Endodermal cell (in vitro differentiated cells): ENCODE measurements at regions not wholly inside any gene's neighbourhood (a gene's known extent, or its start where the extent isn't known, plus 50 kb on each side); places are given as distances from the start of the nearest gene placed in this dataset.

Experiments
- DNase-seq: peaks from one replicate; pipeline ENCODE4 v3.0.0-alpha.2; 2017
- H3K27ac ChIP-seq: 2 replicates; pipeline ENCODE4 v1.5.1; 2013; ENCODE audit warnings: mild to moderate bottlenecking, low read depth, low read length, moderate library complexity
- H3K27me3 ChIP-seq: 2 replicates; pipeline ENCODE4 v1.6.1; 2013; ENCODE audit warnings: mild to moderate bottlenecking, low read length, moderate library complexity; ENCODE audit not compliant: insufficient read depth, control insufficient read depth, poor library complexity, severe bottlenecking
- H3K36me3 ChIP-seq: 2 replicates; pipeline ENCODE4 v1.7.0; 2013; ENCODE audit warnings: mild to moderate bottlenecking, low read length, moderate library complexity; ENCODE audit not compliant: control insufficient read depth, insufficient read depth
- H3K4me1 ChIP-seq: one replicate; pipeline ENCODE4 v1.7.0; 2013; ENCODE audit warnings: low read length; ENCODE audit not compliant: control insufficient read depth, insufficient read depth
- H3K4me3 ChIP-seq: 2 replicates; pipeline ENCODE4 v1.5.1; 2013; ENCODE audit warnings: mild to moderate bottlenecking, low read length, moderate library complexity
- H3K9ac ChIP-seq: 2 replicates; pipeline ENCODE4 v1.6.1; 2013; ENCODE audit warnings: mild to moderate bottlenecking, low read length, moderate library complexity; ENCODE audit not compliant: poor library complexity, severe bottlenecking; ENCODE audit errors: extremely low read depth
- H3K9me3 ChIP-seq: 2 replicates; pipeline ENCODE4 v1.6.1; 2013; ENCODE audit warnings: mild to moderate bottlenecking, low read length, moderate library complexity; ENCODE audit not compliant: control insufficient read depth
- H3K27ac Mint-ChIP-seq: 2 replicates; pipeline ENCODE4 v1.8.0; 2020; ENCODE audit warnings: mixed read lengths
- H3K27me3 Mint-ChIP-seq: 2 replicates; pipeline ENCODE4 v1.8.0; 2021; ENCODE audit warnings: mild to moderate bottlenecking, mixed read lengths; ENCODE audit not compliant: insufficient read depth
- H3K36me3 Mint-ChIP-seq: 2 replicates; pipeline ENCODE4 v1.8.0; 2020; ENCODE audit warnings: low read depth, mixed read lengths
- H3K4me1 Mint-ChIP-seq: 2 replicates; pipeline ENCODE4 v1.8.0; 2020; ENCODE audit warnings: mixed read lengths
- H3K4me3 Mint-ChIP-seq: 2 replicates; pipeline ENCODE4 v1.8.0; 2020; ENCODE audit warnings: mild to moderate bottlenecking, moderate library complexity, mixed read lengths
- H3K9me3 Mint-ChIP-seq: 2 replicates; pipeline ENCODE4 v1.8.0; 2020; ENCODE audit warnings: mild to moderate bottlenecking, mixed read lengths
- WGBS, 2 experiments: methylation state at CpG; one replicate each; pipeline versions ENCODE4 v1.1.5 to v1.1.7; 2013; ENCODE audit warnings: missing lambda C conversion rate in 2 of 2, mixed read lengths in 1 of 2; ENCODE audit not compliant: insufficient coverage in 1 of 2, insufficient read length in 1 of 2; 5-methylcytosine and 5-hydroxymethylcytosine counted together
- TF ChIP-seq, protein P1 (sequence below): fragments of 200-600 bp; sonication (generic); conservative IDR thresholded peaks from 2 replicates; pipeline ENCODE4 v1.5.0; 2021; ENCODE audit warnings: antibody characterized with exemption, mild to moderate bottlenecking

DNA sequence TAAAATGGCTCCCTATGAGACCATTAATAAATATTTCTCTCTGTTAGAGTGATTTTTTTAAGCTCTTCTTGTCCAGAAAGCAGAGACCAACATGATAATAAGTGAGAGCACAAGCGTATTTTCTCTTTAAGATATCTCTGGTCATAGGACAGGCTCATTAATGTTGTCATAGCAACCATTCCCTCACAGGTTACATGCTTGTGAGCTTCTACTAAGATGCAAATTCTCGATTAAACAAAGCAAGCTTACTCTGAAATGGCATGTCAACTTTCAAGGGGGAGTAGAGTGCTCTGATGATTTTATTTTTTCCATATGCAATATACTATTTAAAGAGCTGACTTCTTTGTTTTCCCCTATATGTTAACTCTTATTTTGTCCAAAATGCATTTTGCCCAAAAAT lies 487.2 kb upstream of the LCORL start:
- peaks cover 2% of the 10 kb centered on the region for H3K27me3 Mint-ChIP-seq
- no peaks in the 10 kb centered on the region for H3K36me3 Mint-ChIP-seq
- H3K4me1 Mint-ChIP-seq, result no peaks in the 10 kb centered on the region
- H3K36me3 ChIP-seq, result no peaks in the 10 kb centered on the region
- no peaks in the 10 kb centered on the region for H3K27me3 ChIP-seq
- H3K27ac Mint-ChIP-seq, result no peak overlapping the region
- H3K4me3 ChIP-seq, result no peak overlapping the region
- no peak for DNase-seq
- H3K4me1 ChIP-seq, result no peaks in the 10 kb centered on the region
- H3K4me3 Mint-ChIP-seq, result no peak overlapping the region
- no peak overlapping the region for H3K27ac ChIP-seq
- no peaks in the 10 kb centered on the region for H3K9me3 ChIP-seq
- H3K9me3 Mint-ChIP-seq, result no peaks in the 10 kb centered on the region
- TF ChIP-seq, protein P1, sequence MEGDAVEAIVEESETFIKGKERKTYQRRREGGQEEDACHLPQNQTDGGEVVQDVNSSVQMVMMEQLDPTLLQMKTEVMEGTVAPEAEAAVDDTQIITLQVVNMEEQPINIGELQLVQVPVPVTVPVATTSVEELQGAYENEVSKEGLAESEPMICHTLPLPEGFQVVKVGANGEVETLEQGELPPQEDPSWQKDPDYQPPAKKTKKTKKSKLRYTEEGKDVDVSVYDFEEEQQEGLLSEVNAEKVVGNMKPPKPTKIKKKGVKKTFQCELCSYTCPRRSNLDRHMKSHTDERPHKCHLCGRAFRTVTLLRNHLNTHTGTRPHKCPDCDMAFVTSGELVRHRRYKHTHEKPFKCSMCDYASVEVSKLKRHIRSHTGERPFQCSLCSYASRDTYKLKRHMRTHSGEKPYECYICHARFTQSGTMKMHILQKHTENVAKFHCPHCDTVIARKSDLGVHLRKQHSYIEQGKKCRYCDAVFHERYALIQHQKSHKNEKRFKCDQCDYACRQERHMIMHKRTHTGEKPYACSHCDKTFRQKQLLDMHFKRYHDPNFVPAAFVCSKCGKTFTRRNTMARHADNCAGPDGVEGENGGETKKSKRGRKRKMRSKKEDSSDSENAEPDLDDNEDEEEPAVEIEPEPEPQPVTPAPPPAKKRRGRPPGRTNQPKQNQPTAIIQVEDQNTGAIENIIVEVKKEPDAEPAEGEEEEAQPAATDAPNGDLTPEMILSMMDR, result no peak
- WGBS, 2 experiments, result 72 to 75% methylated on average over 1 to 2 of the region's 2 CpGs
- H3K9ac ChIP-seq, result no peak overlapping the region

DNA sequence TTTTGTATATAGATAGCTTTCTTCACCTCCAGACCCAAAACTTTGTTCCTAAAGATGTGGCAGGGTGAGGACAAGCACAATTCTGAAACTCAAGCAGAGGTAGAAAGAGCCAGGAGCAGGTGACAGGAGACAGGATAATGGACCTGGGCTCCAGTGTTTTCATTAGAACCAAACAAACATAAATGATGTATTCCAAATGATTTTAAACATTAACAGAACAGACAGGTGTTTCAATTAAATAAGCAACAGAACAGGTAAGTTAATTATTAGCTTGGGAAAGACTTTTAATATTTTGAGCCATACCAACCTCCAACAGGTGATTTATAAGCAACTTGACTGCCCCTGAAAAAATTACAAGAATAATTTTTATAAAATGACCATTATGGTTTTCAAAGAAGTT lies 459.4 kb upstream of the LCORL start:
- H3K9me3 ChIP-seq, result peaks cover 10% of the 10 kb centered on the region

DNA sequence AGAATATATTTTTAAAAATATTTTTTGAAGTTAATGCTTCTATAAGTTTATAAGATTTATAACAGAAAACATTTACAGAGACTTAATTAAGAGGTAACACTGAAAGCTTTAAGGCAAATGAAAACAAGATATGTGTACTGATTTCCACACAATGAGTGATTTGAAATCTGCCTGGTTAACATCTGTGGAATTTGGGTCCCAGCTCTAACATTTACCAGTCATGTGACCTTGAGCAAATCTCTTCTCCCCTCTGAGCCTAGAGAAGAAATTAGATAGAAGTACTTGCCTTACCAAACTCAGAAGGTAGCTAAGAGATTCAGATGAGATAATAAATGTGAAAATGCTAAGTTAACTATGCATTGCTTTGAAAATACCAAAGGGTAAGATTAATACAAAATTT lies 458.8 kb upstream of the LCORL start:
- TF ChIP-seq, protein P1, result no peak
- Mint-ChIP-seq H3K4me1 (no peaks in the 10 kb centered on the region), H3K36me3 (no peaks in the 10 kb centered on the region), H3K4me3 (no peak overlapping the region), H3K27ac (no peak overlapping the region), H3K27me3 (no peaks in the 10 kb centered on the region), H3K9me3 (peaks cover 56% of the 10 kb centered on the region)
- no peak overlapping the region for H3K27ac ChIP-seq
- H3K9me3 ChIP-seq, result peaks cover 10% of the 10 kb centered on the region
- H3K9ac ChIP-seq, result no peak overlapping the region
- no peaks in the 10 kb centered on the region for H3K27me3 ChIP-seq
- H3K36me3 ChIP-seq, result no peaks in the 10 kb centered on the region
- no peak for DNase-seq
- H3K4me1 ChIP-seq, result no peaks in the 10 kb centered on the region
- no peak overlapping the region for H3K4me3 ChIP-seq

More for the DNA sequence above, 459.4 kb upstream of the LCORL start:
- H3K27me3 Mint-ChIP-seq, result no peaks in the 10 kb centered on the region
- no peak overlapping the region for H3K27ac Mint-ChIP-seq
- no peak for DNase-seq
- no peaks in the 10 kb centered on the region for H3K36me3 ChIP-seq
- no peak overlapping the region for H3K27ac ChIP-seq
- H3K4me1 ChIP-seq, result no peaks in the 10 kb centered on the region
- H3K9me3 Mint-ChIP-seq, result peaks cover 55% of the 10 kb centered on the region
- TF ChIP-seq, protein P1, result no peak
- no peaks in the 10 kb centered on the region for H3K36me3 Mint-ChIP-seq
- no peak overlapping the region for H3K9ac ChIP-seq
- H3K4me1 Mint-ChIP-seq, result no peaks in the 10 kb centered on the region
- H3K4me3 Mint-ChIP-seq, result no peak overlapping the region
- no peak overlapping the region for H3K4me3 ChIP-seq
- H3K27me3 ChIP-seq, result no peaks in the 10 kb centered on the region
